PFSK-1 (cell line): ENCODE measurements at regions not wholly inside any gene's neighbourhood (a gene's known extent, or its start where the extent isn't known, plus 50 kb on each side); places are given as distances from the start of the nearest gene placed in this dataset.

Source experiments
- POLR2AphosphoS5 ChIP-seq: IDR thresholded peaks from 2 replicates; pipeline ENCODE4 v1.6.1; 2012; ENCODE audit warnings: low read depth, mild to moderate bottlenecking, control low read depth, low read length, moderate library complexity
- SIN3A ChIP-seq: IDR thresholded peaks from 2 replicates; pipeline ENCODE4 v1.6.1; 2012; ENCODE audit warnings: mild to moderate bottlenecking, low read length, moderate library complexity, borderline replicate concordance; ENCODE audit not compliant: insufficient read depth
- TAF1 ChIP-seq: IDR thresholded peaks from 2 replicates; pipeline ENCODE4 v1.6.1; 2012; ENCODE audit warnings: low read length, control low read depth, borderline replicate concordance; ENCODE audit not compliant: insufficient read depth
- TF ChIP-seq, protein P1 (sequence below), 2 experiments: IDR thresholded peaks; 2 replicates each; pipeline versions ENCODE4 v1.6.1 to v1.8.0; 2011 to 2012; ENCODE audit warnings: low read depth in 2 of 2, low read length in 2 of 2, control low read depth in 1 of 2, inconsistent platforms in 1 of 2, mild to moderate bottlenecking in 1 of 2, moderate library complexity in 1 of 2; ENCODE audit not compliant: insufficient read depth in 1 of 2

DNA sequence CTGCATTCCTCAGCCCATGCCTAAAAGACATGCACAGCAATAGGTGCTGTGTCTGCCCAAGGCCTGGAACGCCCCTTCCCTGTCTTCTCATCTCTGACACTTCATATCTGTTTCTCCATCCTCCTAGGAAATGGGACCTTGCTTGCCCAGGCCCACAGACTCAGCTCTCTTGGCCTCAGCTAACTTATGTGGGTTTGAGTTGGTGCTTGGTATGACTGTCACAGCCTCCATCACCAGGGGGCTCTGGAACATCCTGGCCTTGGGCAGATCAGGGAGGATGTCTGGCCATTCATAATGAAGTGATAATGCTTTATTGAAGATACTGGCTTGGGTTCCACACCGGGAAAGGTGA, 156.7 kb upstream of the SMAD3 start:
- TF ChIP-seq POLR2AphosphoS5 (no peak), SIN3A (no peak), TAF1 (no peak)
- TF ChIP-seq, protein P1, sequence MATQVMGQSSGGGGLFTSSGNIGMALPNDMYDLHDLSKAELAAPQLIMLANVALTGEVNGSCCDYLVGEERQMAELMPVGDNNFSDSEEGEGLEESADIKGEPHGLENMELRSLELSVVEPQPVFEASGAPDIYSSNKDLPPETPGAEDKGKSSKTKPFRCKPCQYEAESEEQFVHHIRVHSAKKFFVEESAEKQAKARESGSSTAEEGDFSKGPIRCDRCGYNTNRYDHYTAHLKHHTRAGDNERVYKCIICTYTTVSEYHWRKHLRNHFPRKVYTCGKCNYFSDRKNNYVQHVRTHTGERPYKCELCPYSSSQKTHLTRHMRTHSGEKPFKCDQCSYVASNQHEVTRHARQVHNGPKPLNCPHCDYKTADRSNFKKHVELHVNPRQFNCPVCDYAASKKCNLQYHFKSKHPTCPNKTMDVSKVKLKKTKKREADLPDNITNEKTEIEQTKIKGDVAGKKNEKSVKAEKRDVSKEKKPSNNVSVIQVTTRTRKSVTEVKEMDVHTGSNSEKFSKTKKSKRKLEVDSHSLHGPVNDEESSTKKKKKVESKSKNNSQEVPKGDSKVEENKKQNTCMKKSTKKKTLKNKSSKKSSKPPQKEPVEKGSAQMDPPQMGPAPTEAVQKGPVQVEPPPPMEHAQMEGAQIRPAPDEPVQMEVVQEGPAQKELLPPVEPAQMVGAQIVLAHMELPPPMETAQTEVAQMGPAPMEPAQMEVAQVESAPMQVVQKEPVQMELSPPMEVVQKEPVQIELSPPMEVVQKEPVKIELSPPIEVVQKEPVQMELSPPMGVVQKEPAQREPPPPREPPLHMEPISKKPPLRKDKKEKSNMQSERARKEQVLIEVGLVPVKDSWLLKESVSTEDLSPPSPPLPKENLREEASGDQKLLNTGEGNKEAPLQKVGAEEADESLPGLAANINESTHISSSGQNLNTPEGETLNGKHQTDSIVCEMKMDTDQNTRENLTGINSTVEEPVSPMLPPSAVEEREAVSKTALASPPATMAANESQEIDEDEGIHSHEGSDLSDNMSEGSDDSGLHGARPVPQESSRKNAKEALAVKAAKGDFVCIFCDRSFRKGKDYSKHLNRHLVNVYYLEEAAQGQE (IDR thresholded peaks at IDR 0.05; ENCODE audit: insufficient read depth in 1 of 2, low read depth in 2 of 2, low read length in 2 of 2): no peak
